ENCODE measurements at regions not wholly inside any gene's neighbourhood (a gene's known extent, or its start where the extent isn't known, plus 50 kb on each side); places are given as distances from the start of the nearest gene placed in this dataset.
"Not testable (repeated sequence)": the region's sequence is repeated elsewhere in the genome, so short reads cannot be mapped to it uniquely, and the experiment has no call there.

DNA sequence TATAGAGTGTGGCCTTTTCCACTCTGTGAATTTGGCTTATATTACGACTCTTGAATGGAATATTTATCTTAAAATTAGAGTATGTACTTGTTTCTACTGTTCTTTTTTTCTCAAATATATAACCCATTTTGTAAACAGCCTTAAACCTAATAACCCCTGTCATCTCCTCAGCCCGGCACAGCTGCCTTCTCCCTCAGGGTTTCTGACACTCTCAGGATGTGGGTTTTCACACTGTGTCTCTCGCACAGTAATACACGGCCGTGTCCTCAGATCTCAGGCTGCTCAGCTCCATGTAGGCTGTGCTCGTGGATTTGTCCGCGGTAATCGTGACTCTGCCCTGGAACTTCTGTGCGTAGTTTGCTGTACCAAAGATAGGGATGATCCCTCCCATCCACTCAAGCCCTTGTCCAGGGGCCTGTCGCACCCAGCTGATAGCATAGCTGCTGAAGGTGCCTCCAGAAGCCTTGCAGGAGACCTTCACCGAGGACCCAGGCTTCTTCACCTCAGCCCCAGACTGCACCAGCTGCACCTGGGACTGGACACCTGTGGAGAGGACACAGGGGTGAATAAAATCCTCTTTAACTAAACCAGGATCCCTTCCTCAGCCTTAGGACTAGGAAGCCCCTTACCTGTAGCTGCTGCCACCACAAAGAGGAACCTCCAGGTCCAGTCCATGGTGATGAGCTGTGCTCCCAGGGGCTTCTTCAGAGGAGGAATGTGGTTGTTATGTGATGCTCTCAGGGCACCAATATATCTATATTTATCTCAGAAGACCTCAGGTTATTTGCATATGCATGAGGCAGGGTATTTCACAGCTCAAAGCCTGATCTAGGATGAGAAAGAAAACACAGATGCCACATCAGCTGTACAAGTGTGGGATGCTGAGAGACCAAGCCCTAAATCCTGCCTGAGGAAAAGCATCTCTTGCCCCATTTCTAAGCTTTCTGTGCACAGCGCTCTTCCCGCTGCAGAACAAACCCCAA is 1188.4 kb downstream of the TMEM121 start:
- DNase-seq (ENCODE audit: low read depth in 1 of 2, low spot score in 1 of 2) = not testable (repeated sequence)

DNA sequence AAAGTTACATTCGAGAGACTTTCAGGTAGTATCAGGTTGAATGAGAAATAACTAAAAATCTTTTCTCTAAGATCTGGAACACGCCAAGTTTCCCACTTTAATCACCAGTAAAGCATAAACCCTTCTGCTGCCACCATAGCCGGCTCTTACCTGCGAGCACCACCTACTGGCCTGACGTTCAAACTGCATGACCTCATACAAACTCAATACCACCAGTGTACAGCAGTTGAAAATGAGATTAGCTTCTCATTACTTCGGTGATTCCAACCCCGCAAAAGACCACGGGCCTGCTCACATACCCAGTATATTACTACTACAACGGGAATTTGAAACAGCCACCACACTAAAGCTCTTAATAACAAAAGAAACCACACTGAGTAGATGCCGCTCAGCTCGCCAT is 1191.2 kb downstream of the TMEM121 start:
- DNase-seq (ENCODE audit: low read depth in 1 of 2, low spot score in 1 of 2) = not testable (repeated sequence)

DNA sequence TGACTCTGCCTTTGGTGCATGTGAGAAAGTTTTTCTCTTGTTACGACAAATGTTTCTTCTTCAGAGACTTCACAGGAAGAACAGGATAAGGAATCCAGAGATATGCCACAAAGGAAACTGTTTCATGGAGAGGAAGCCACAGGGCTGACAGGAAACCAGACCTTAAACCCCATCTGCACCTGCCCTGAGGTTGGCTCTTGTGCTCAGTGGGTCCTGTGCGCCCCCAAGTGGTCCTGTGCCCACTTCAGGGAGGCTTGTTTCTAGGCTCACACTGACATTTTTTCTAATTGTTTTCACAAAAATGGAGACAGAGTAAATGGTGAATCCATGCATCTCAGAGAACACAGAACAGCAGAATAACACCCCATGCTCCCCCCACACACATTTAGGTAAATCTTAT is 1193.5 kb downstream of the TMEM121 start:
- DNase-seq (ENCODE audit: low read depth in 1 of 2, low spot score in 1 of 2) = not testable (repeated sequence)

DNA sequence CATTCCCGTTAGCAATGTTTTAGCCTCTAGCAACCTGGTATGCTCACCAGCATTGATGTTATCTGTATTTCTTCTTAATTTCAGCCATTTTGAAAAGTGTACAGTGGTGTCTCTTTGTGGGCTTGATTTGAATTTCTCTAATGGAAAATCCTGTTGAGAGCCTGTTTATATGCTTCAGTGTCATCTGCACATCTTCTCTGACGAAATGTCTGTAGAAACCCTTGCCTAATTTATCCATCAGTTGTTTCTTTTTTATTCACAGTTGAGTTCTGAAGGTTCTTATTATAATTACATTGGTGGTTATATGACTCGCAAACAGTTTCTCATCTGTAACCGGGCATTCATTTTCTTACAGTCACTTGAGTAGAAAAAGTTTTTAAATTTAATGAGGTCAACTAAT is 1195.5 kb downstream of the TMEM121 start:
- not testable (repeated sequence) for DNase-seq (ENCODE audit: low read depth in 1 of 2, low spot score in 1 of 2)

DNA sequence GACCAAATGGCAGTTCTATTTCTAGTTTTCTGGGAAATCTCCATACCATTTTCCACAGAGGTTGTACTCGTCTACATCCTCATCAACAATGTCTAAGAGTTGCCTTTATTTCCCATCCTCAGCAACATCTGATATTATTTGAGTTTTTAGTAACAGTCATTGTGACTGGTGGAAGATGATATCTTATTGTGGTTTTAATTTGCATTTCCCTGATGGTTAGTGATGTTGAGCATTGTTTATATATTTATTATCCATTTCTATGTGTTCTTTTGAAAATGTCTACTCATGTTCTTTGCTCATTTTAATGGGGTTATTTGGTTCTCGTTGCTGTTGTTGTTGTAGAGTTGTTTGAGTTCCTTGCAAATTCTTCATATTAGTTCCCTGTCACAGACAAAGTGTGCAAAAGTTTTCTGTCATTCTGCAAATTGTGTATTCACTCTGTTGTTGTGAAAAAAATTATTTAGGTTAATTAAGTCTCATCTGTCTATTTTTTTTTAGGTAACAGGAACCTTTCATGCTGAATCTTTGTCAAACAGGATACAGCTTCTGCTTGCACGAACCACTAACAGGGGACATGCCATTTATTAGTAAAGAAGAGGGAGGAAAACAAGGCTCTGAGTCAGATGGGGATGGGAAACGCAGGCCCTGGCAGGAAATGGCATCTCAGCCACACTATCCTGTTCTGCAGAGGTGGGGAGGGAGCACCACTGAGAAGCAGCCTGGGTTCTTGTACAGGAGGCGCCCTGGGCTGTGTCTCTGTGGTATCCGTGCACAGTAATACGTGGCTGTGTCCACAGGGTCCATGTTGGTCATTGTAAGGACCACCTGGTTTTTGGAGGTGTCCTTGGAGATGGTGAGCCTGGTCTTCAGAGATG is 1196.7 kb downstream of the TMEM121 start:
- DNase-seq (ENCODE audit: low read depth in 1 of 2, low spot score in 1 of 2) = not testable (repeated sequence)

DNA sequence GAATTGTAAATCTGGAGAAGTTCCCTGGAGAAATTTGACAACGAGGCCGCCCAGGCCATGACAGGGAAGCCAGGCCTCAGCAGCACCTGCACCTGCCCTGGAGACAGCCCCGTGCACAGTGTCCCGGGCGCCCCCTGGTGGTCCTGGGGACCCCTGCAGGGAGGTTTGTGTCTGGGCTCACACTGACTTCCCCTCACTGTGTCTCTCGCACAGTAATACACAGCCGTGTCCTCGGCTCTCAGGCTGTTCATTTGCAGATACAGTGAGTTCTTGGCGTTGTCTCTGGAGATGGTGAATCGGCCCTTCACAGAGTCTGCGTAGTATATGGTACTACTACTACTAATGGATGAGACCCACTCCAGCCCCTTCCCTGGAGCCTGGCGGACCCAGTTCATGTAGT is 1201.6 kb downstream of the TMEM121 start:
- DNase-seq (ENCODE audit: low read depth in 1 of 2, low spot score in 1 of 2) = not testable (repeated sequence)

DNA sequence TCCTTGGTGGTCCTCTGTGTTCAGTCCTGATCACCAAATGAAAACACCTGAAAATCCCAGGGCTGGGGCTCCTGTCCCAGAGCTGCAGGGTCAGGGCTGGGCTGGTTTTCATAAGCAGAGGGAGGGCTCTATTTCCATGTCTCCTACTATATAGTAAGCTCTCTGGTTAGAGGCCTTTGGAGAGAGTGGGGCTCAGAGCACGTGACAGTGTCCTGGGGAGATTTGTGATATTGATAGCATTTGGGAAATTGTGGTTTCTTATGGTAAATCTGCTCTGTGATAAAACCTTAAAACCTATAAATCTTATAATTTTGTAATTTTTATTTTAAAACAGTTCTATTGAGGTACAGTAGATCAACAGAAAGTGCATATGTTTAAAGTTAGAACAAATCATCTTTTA is 1202.2 kb downstream of the TMEM121 start:
- no peak for DNase-seq (ENCODE audit: low read depth in 1 of 2, low spot score in 1 of 2)

DNA sequence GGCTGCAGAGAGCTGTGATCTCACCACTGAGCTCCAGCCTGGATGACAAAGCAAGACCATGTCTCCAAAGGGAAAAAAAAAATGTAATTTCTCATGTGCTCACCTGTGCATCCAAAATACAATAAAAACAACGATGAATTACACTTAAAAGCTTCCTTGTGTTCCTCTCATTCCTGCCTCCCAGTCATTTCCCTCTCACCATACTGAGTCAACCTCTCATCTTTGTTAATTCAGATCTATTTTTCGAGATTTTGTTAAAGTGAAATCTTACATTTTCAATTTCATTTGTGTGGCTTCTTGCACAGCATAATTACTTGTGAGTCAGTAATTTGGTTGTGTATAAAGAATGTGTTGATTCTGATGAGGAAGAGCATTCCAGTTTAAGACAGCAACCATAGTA is 1203.2 kb downstream of the TMEM121 start:
- no peak for DNase-seq (ENCODE audit: low read depth in 1 of 2, low spot score in 1 of 2)

DNA sequence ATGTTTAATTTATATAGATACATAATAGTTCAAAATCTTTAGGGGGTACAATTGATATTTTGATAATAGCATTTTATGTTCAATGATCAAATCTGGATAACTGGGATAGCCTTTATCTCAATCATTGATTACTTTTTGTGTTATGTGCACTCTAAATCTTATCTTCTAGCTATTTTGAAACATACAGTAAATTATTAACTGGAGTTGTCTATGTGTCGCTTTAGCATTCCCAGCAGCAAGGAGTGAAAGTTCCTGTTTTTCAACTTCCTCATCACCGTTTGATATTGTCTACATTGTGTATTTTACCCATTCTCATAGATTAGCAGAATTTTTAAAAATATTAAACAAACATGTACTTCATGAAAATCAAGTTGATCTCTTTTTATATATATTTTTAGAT is 1207.4 kb downstream of the TMEM121 start:
- no peak for DNase-seq (ENCODE audit: low read depth in 1 of 2, low spot score in 1 of 2)

DNA sequence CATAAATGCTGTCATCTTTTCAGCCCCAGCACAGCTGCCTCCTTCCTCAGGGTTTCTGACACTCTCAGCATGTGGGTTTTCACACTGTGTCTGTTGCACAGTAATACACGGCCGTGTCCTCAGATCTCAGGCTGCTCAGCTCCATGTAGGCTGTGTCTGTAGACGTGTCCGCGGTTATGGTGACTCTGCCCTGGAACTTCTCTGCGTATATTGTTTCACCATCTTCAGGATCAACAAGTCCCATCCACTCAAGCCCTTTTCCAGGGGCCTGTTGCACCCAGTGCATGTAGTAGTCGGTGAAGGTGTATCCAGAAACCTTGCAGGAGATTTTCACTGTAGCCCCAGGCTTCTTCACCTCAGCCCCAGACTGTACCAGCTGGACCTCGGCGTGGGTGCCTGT is 1210.6 kb downstream of the TMEM121 start:
- DNase-seq (ENCODE audit: low read depth in 1 of 2, low spot score in 1 of 2) = no peak

DNA sequence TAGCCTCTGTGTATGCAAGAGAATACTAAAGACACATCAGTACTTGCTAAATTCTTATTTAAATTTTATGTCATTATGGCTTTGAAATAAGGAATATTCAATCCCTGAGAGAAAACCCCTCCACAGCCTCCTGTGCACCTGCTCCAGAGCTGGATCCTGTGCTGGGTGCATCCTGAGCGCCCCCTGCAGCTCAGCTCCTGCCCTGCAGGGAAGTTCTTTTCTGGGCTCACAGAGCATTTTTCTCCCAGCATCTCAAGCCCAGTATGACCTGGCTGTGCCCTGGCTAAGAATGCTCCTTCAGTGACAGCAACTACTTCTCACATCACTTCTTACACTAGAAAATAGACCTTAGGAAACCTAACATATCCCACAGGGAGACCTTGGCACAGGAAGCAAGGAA is 1211.7 kb downstream of the TMEM121 start:
- no peak for DNase-seq (ENCODE audit: low read depth in 1 of 2, low spot score in 1 of 2)

DNA sequence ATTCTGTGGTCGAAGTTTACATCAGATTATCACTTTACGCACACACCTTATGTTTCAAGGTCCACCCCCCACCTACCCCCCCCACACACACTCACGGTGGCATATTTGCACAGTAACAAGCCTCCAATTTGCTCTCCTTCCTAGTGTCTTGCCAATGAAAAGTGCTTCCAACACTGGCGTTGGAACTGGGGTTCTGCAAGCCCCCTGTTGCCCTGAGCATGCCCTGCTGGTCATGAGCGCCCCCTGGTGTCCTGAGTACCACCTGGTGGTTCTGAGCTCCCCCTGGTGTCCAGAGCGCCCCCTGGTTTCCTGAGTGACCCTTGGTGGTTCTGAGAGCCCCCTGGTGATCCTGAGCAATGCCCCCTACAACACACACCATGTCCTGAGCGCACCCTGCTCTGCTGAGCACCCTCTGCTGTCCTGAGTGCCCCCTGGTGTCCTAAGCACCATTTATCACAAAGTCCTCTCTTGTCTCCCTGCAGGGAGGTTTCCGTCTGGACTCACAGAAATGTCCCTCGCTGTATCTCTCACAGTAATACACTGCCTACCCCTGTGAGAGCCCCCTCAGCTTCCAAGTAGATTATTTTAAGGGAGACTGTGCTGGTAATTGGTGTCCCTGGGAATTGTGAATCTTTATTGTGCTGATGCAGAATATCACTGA is 1212.3 kb downstream of the TMEM121 start:
- DNase-seq (ENCODE audit: low read depth in 1 of 2, low spot score in 1 of 2) = not testable (repeated sequence)

DNA sequence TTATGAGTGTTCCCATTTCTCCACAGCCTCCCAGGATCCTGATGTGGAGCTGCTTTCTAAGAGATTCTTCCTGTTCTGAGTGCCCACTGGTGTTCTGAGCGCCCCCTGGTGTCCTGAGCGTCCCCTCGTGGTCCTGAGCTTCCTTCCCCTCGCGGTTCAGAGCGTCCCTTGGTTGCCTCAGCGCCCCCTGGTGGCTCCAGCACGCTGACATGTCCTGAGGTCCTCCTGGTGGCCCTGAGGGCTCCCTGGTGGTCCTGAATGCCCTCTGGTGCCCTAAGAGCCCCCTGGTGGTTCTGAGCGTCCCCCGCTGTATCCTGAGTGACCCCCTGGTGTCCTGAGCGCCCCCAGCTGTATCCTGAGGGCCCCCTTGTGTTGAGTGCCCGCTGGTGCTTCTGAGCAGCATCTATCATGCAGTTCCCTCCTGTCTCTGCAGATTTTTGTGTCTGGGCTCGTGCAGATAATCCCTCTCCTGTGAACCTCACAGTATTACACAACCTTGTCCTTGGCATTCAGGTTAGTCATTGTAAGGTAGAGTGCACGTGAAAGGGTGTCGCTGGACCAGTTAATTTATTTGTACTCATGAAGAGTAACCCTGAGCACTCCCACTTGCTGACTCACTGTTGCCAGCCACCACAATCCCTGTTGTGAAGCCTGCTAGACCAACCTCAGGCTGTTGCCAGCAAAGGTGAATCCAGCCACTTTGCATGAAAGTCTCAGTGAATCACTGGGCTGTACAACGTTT is 1214.9 kb downstream of the TMEM121 start:
- not testable (repeated sequence) for DNase-seq (ENCODE audit: low read depth in 1 of 2, low spot score in 1 of 2)

DNA sequence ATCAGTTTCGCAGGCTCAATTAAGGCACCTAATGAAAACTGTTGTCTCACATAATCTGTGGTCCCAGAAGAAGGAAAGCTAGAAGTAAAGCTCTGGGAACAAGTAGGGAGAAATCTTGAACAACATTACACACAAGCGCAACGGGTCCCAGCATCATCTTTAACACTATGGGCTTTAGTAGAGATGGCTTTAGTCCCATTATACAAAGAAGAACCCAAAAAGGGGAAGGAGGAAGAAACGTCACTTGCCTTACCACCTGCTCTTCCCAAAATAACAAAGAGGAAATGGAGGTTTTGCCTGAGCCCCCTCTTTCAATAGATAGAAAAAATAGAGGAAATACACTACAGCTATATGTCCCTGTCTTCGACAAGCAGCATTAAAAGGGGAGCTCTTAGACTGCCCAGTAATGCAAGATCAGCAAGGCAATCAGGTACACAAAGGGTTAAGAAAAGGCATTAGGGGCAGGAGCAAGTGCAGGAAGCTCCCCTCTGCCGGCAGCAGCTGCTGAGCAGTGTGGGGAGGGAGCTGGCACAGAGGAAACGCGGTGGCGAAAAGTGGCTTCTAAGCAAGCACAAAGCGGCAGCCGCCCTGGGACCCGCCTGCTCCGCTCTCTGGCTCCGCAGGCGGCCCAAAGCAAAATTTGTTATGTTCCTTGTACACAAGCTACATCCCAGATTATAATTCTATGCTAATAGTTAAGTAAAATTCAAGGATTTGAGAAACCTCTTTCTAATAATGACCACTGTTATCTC is 1218.8 kb downstream of the TMEM121 start:
- DNase-seq (ENCODE audit: low read depth in 1 of 2, low spot score in 1 of 2) = not testable (repeated sequence)

DNA sequence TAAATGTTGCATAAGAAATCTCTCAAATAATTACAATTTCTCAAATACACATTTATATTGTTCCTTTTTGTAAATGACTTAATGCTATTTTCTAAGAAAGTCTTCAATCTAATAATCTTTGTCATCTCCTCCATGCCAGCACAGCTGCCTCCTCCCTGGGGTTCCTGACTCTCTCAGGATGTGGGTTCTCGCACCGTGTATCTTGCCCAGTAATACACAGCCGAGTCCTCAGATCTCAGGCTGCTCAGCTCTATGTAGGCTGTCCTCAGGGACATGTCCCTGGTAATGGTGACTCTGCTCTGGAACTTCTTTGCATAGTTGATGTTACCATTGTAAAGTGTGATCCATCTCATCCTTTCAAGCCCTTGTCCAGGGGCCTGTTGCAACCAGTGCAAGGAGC is 1223.7 kb downstream of the TMEM121 start:
- DNase-seq (ENCODE audit: low read depth in 1 of 2, low spot score in 1 of 2) = not testable (repeated sequence)

DNA sequence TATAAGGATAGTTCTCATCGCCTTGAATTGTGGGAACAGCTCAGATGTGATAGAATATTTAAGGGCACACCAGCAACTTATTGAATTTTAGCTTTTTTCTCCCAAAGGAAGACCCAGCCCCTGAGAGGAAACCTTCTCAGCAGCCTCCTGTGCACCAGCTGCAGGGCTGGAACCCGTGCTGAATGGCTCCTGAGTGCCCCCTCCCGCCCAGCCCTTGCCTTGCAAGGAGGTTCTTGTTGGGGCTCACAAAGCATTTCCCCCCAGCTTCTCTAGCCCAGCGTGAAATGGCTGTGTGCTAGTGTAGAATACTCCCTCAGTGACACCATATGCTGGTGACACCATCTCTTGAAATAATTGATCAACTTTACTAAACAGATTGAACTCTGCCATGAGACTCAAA is 1227.4 kb downstream of the TMEM121 start:
- not testable (repeated sequence) for DNase-seq (ENCODE audit: low read depth in 1 of 2, low spot score in 1 of 2)

DNA sequence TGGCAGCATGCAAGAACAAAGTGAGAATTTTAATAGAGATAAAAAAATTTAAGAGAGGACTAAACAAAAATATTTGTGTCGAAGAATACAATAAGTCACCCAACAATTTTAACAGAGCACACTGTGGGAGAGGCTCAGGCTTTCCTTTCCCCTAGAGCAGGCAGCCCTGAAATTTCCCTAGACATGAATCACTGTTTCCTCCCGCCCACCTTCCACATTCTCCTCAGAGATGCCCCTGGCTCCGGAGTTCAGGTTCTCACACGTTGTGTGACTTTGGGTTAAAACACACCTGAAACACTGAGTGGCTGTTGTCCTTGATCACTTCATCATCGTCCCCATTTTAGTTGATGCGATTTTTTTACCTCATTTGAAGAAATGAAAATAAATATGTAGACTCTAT is 1231.1 kb downstream of the TMEM121 start:
- not testable (repeated sequence) for DNase-seq (ENCODE audit: low read depth in 1 of 2, low spot score in 1 of 2)

DNA sequence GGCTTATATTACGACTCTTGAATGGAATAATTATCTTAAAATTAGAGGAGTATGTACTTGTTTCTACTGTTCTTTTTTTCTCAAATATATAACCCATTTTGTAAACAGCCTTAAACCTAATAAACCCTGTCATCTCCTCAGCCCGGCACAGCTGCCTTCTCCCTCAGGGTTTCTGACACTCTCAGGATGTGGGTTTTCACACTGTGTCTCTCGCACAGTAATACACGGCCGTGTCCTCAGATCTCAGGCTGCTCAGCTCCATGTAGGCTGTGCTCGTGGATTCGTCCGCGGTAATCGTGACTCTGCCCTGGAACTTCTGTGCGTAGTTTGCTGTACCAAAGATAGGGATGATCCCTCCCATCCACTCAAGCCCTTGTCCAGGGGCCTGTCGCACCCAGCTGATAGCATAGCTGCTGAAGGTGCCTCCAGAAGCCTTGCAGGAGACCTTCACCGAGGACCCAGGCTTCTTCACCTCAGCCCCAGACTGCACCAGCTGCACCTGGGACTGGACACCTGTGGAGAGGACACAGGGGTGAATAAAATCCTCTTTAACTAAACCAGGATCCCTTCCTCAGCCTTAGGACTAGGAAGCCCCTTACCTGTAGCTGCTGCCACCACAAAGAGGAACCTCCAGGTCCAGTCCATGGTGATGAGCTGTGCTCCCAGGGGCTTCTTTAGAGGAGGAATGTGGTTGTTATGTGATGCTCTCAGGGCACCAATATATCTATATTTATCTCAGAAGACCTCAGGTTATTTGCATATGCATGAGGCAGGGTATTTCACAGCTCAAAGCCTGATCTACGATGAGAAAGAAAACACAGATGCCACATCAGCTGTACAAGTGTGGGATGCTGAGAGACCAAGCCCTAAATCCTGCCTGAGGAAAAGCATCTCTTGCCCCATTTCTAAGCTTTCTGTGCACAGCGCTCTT is 1235.8 kb downstream of the TMEM121 start:
- not testable (repeated sequence) for DNase-seq (ENCODE audit: low read depth in 1 of 2, low spot score in 1 of 2)

DNA sequence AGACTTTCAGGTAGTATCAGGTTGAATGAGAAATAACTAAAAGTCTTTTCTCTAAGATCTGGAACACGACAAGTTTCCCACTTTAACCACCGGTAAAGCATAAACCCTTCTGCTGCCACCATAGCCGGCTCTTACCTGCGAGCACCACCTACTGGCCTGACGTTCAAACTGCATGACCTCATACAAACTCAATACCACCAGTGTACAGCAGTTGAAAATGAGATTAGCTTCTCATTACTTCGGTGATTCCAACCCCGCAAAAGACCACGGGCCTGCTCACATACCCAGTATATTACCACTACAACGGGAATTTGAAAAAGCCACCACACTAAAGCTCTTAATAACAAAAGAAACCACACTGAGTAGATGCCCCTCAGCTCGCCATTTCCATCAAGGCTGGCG is 1238.6 kb downstream of the TMEM121 start:
- not testable (repeated sequence) for DNase-seq (ENCODE audit: low read depth in 1 of 2, low spot score in 1 of 2)
